GM12891 (cell line): ENCODE measurements at regions not wholly inside any gene's neighbourhood (a gene's known extent, or its start where the extent isn't known, plus 50 kb on each side); places are given as distances from the start of the nearest gene placed in this dataset.

Experiments
- DNase-seq: peaks from one replicate; pipeline ENCODE4 v3.0.0; 2011; ENCODE audit warnings: low spot score; ENCODE audit not compliant: insufficient read length
- FAIRE-seq: peaks from 2 replicates; lab custom pipeline; 2011; peaks lifted over from hg19 to GRCh38; lab: Jason Lieb, UNC
- PAX5 ChIP-seq: IDR thresholded peaks from 2 replicates; pipeline ENCODE4 v1.6.1; 2011; ENCODE audit warnings: low read length, moderate library complexity, mild to moderate bottlenecking; ENCODE audit not compliant: insufficient read depth, severe bottlenecking
- POLR2A ChIP-seq: IDR thresholded peaks from 2 replicates; pipeline ENCODE4 v1.6.1; 2011; ENCODE audit warnings: low read depth, low read length, control low read depth
- POLR2AphosphoS5 ChIP-seq: IDR thresholded peaks from 2 replicates; pipeline ENCODE4 v1.6.1; 2011; ENCODE audit warnings: low read depth, low read length, control low read depth
- POU2F2 ChIP-seq: IDR thresholded peaks from 2 replicates; pipeline ENCODE4 v1.6.1; 2011; ENCODE audit warnings: low read depth, mild to moderate bottlenecking, control low read depth, low read length, moderate library complexity
- SPI1 ChIP-seq: IDR thresholded peaks from 2 replicates; pipeline ENCODE4 v1.6.1; 2011; ENCODE audit warnings: low read depth, low read length, control low read depth
- TAF1 ChIP-seq: IDR thresholded peaks from 2 replicates; pipeline ENCODE4 v1.6.1; 2011; ENCODE audit warnings: low read depth, low read length, control low read depth

DNA sequence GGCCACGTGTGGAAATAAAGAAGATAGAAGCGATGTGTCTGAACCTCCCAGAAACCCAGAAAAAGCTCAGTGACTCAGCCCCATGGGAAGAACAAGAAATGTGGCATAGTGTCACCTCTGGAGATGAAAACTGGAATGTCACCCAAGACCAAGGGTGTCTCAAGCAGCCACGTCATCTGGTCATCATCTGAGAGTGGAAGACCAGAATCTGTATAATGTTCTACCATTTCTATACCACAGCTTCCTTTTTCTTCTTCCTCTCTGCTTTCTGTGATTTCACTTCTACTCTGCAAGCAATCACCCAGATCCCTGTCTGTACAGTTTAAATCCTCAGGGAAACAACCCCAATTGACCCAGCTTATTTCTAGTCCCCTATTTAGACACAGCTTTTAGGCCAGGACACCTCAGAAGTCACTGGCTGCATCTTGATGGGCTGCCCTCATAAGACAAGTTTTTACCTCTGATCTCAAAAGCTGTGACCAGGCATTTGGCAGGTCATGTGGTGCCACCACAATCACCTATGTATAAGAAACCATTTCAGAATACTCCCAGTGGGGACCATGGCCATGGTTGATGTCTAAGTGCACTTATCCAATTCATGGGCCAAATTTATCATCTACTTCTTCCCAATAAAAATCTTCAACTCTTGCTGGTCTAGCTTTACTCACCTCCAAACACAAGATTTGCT is 278.5 kb upstream of the UMPS start:
- DNase-seq (no peak), FAIRE-seq (no peak)
- no peak for TF ChIP-seq POLR2A
- TF ChIP-seq PAX5: no peak
- peak; percentile 20; the same call in 1 of the 2 replicates for TF ChIP-seq SPI1
- no peak for TF ChIP-seq TAF1

GRCh38 chr3:124453189-124453588 is 277.1 kb upstream of the UMPS start:
- DNase-seq (no peak), FAIRE-seq (no peak)
- TF ChIP-seq TAF1: no peak

GRCh38 chr3:124455891-124456290 is 274.4 kb upstream of the UMPS start:
- no peak for FAIRE-seq
- DNase-seq: no peak

GRCh38 chr3:124456506-124456905 is 273.7 kb upstream of the UMPS start:
- DNase-seq (no peak), FAIRE-seq (no peak)
- no peak for TF ChIP-seq POU2F2
- no peak for TF ChIP-seq TAF1
- TF ChIP-seq SPI1: no peak
- no peak for TF ChIP-seq POLR2A
- no peak for TF ChIP-seq POLR2AphosphoS5
- no peak for TF ChIP-seq PAX5

More at GRCh38 chr3:124455891-124456290, 274.4 kb upstream of the UMPS start:
- TF ChIP-seq TAF1 (no peak), SPI1 (no peak), POLR2A (no peak), POLR2AphosphoS5 (no peak), POU2F2 (no peak), PAX5 (no peak)

GRCh38 chr3:124459678-124460077 is 270.6 kb upstream of the UMPS start:
- no peak for FAIRE-seq
- TF ChIP-seq TAF1 (no peak), SPI1 (no peak), POLR2AphosphoS5 (no peak), PAX5 (no peak), POU2F2 (no peak), POLR2A (no peak)
- no peak for DNase-seq

DNA sequence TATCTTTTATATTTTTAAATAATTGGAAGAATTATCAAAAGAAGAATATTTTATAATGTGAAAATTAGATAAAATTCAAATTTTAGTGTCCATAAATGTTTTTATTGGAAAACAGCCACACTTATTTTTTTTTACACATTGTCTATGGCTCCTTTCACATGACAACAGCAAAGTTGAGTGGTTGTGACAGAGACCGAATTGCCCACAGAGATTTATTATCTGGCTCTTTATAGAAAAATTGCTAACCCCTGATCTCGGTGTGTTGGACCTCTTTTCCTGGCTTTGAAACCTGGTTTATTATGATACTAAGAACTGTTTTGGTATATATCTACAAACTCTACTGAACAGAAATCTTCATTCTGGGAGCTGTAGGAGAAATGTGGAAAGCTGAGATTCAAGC is 269.1 kb upstream of the UMPS start:
- no peak for DNase-seq
- no peak for FAIRE-seq
- no peak for TF ChIP-seq POLR2A
- TF ChIP-seq TAF1: no peak
- no peak for TF ChIP-seq PAX5
- no peak for TF ChIP-seq POLR2AphosphoS5
- no peak for TF ChIP-seq SPI1
- TF ChIP-seq POU2F2: no peak

- DNase-seq (no peak), FAIRE-seq (no peak)
- TF ChIP-seq PAX5 (no peak), POU2F2 (no peak)
Observed at GRCh38 chr3:124461838-124462632, 268.2 kb upstream of the UMPS start.

GRCh38 chr3:124463234-124463633 is 267.0 kb upstream of the UMPS start:
- FAIRE-seq: no peak
- DNase-seq: no peak
- no peak for TF ChIP-seq POU2F2
- no peak for TF ChIP-seq POLR2A
- no peak for TF ChIP-seq POLR2AphosphoS5
- TF ChIP-seq PAX5: no peak
- TF ChIP-seq SPI1: no peak
- no peak for TF ChIP-seq TAF1

GRCh38 chr3:124467980-124468902 is 262.0 kb upstream of the UMPS start:
- DNase-seq (peak; percentile 43), FAIRE-seq (peak; percentile 89)
- TF ChIP-seq PAX5 (no peak), POU2F2 (no peak), SPI1 (no peak), TAF1 (no peak), POLR2A (no peak), POLR2AphosphoS5 (no peak)

DNA sequence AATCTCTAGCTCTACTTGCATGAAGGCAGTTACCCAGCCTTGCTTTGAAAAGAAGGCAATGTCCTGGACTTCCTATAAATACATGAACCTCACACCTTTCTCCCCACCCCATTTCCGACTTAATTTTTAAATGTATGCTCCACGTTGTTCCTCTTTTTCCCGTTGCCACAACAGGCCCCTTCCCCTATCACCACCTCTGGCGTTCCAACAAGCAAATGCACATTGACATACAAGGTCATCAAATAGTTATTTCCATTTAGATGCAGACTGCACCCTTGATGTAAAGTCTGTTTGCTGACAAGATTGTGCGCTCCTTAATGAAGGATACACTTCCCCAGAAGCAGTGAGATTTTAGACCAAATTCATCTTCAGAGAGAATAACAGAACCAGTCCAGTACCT is 260.7 kb upstream of the UMPS start:
- no peak for TF ChIP-seq TAF1
- no peak for TF ChIP-seq PAX5
- no peak for TF ChIP-seq SPI1
- TF ChIP-seq POU2F2: no peak
- no peak for TF ChIP-seq POLR2A
- no peak for TF ChIP-seq POLR2AphosphoS5
- FAIRE-seq (no peak), DNase-seq (no peak)
